ENCODE measurements at regions not wholly inside any gene's neighbourhood (a gene's known extent, or its start where the extent isn't known, plus 50 kb on each side); places are given as distances from the start of the nearest gene placed in this dataset.

GRCh38 chr3:132084982-132085381, 50.2 kb upstream of the CPNE4 start:
- H3K4me3 ChIP-seq (replicated peaks; ENCODE audit: low read depth, low read length): no peak overlapping the region
- TF ChIP-seq, protein P1, sequence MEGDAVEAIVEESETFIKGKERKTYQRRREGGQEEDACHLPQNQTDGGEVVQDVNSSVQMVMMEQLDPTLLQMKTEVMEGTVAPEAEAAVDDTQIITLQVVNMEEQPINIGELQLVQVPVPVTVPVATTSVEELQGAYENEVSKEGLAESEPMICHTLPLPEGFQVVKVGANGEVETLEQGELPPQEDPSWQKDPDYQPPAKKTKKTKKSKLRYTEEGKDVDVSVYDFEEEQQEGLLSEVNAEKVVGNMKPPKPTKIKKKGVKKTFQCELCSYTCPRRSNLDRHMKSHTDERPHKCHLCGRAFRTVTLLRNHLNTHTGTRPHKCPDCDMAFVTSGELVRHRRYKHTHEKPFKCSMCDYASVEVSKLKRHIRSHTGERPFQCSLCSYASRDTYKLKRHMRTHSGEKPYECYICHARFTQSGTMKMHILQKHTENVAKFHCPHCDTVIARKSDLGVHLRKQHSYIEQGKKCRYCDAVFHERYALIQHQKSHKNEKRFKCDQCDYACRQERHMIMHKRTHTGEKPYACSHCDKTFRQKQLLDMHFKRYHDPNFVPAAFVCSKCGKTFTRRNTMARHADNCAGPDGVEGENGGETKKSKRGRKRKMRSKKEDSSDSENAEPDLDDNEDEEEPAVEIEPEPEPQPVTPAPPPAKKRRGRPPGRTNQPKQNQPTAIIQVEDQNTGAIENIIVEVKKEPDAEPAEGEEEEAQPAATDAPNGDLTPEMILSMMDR (IDR thresholded peaks at IDR 0.05; ENCODE audit: low read depth, low read length, missing control alignments): no peak
- DNase-seq (ENCODE audit: extremely low read depth, low read depth): no peak

GRCh38 chr3:132087356-132087755, 52.5 kb upstream of the CPNE4 start:
- no peak overlapping the region for H3K4me3 ChIP-seq (replicated peaks; ENCODE audit: low read depth, low read length)
- DNase-seq (ENCODE audit: extremely low read depth, low read depth): no peak
- TF ChIP-seq, protein P1 (IDR thresholded peaks at IDR 0.05; ENCODE audit: low read depth, low read length, missing control alignments): no peak

GRCh38 chr3:132088291-132088690, 53.5 kb upstream of the CPNE4 start:
- TF ChIP-seq, protein P1 (IDR thresholded peaks at IDR 0.05; ENCODE audit: low read depth, low read length, missing control alignments): no peak

DNA sequence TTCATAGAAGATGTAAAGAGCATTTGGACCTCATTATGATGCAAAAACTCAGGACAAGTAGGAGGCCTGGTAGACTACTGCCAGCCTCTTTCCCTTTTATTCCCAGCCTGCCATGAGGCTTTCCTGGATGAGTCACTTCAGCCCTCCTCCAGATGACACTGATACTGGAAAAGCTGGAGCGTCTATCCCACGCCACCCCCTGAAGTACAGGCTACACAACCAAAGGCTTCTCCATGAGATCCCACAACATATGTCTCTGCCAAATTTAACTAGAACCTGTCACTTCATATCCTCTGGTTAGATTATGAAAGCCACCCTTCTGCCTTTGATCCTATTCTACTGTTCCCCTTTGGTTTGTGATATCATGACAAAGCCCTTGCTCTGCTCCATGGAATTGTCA, 56.1 kb upstream of the CPNE4 start:
- H3K4me3 ChIP-seq (replicated peaks; ENCODE audit: low read depth, low read length): no peak overlapping the region
- DNase-seq (ENCODE audit: extremely low read depth, low read depth): no peak
- TF ChIP-seq, protein P1 (IDR thresholded peaks at IDR 0.05; ENCODE audit: low read depth, low read length, missing control alignments): no peak

More at GRCh38 chr3:132088291-132088690, 53.5 kb upstream of the CPNE4 start:
- DNase-seq (ENCODE audit: extremely low read depth, low read depth): no peak
- no peak overlapping the region for H3K4me3 ChIP-seq (replicated peaks; ENCODE audit: low read depth, low read length)

DNA sequence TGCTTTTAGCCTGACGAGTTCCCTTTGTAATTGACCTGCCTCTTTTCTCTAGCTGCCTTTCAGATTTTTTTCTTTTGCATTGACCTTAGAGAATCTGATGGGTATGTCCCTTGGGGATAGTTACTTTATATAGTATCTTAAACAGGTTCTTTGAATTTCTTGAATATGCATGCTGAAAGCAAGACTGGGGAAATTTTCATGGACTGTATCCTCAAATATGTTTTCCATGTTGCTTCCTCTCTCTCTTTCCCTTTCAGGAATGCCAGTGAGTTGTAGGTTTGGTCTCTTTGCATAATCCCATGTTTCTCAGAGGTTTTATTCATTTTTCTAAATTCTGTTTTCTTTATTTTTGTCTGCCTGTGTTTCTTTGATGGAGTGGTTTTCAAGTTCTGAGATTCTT, 81.8 kb upstream of the CPNE4 start:
- no peak overlapping the region for H3K4me3 ChIP-seq (replicated peaks; ENCODE audit: low read depth, low read length)
- TF ChIP-seq, protein P1 (IDR thresholded peaks at IDR 0.05; ENCODE audit: low read depth, low read length, missing control alignments): no peak
- no peak for DNase-seq (ENCODE audit: extremely low read depth, low read depth)

DNA sequence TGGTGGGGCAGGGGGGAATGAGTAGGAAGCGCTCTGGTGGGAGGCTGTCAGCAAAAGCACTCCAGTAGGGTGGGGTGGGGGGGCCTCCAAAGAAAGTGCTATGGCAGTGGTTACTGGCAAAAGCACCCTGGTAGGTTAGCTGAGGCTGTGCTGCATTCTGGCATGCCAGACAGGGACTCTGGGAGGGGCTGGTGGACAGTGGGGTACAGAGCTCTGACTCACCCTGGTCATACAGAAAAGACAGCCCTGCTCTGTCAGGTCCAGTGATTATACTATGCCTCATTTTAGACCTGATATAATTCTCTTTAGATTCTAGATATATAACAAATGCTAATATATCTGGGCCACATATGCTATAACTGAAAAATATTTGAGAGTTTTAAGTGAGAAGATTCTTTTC, 82.8 kb upstream of the CPNE4 start:
- TF ChIP-seq, protein P1 (IDR thresholded peaks at IDR 0.05; ENCODE audit: low read depth, low read length, missing control alignments): no peak
- no peak overlapping the region for H3K4me3 ChIP-seq (replicated peaks; ENCODE audit: low read depth, low read length)
- DNase-seq (ENCODE audit: extremely low read depth, low read depth): no peak

GRCh38 chr3:132119531-132119930, 84.7 kb upstream of the CPNE4 start:
- TF ChIP-seq, protein P1 (IDR thresholded peaks at IDR 0.05; ENCODE audit: low read depth, low read length, missing control alignments): no peak
- no peak overlapping the region for H3K4me3 ChIP-seq (replicated peaks; ENCODE audit: low read depth, low read length)
- no peak for DNase-seq (ENCODE audit: extremely low read depth, low read depth)

Measured in HFF-Myc (cell line).